NCI-H1436 (cell line): ENCODE measurements at regions not wholly inside any gene's neighbourhood (a gene's known extent, or its start where the extent isn't known, plus 50 kb on each side); places are given as distances from the start of the nearest gene placed in this dataset.
A peak's percentile ranks its signal among the peaks of the same experiment; 100 is the strongest.

Experiments used
- DNase-seq: peaks from one replicate; lab custom pipeline; 2025; lab: John Stamatoyannopoulos, UW

DNA sequence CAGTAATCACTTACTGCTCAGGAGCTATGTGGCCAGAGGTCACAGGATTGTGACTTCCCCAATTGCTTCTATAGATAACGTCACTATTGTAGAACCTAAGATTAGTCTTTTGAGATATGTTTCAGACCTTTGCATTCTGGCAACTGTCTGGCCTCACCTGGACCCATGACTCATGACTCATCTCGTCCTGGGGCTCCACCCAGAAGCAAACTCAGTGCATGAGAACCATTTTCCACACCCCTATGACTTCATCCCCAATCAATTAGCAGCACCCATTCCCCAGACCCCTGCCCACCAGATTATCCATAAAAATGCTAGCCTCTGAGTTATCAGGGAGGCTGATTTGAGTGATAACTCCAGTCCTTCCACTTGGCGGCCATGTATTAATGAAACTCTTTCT, 186.9 kb downstream of the EMP1 start:
- DNase-seq: no peak

DNA sequence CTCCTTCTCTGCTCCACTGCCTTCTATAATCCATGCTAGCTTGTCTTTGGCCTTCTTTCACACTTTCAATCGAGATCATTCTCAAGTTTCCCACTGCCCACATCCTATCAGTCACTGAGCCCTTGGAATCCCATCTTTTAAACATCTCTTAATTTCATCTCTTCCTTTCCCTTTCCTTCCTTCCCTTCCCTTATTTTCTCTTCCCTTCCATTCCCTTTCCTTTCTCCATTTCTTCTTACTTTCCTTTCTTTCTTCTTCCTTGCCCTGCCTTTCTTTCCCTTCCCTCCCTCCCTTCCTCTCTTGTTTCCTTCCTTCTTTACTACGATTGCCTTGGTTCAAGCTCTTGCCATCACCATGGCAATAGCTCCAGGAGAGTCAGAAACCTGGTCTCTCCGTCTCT, 183.8 kb downstream of the EMP1 start:
- DNase-seq: no peak

DNA sequence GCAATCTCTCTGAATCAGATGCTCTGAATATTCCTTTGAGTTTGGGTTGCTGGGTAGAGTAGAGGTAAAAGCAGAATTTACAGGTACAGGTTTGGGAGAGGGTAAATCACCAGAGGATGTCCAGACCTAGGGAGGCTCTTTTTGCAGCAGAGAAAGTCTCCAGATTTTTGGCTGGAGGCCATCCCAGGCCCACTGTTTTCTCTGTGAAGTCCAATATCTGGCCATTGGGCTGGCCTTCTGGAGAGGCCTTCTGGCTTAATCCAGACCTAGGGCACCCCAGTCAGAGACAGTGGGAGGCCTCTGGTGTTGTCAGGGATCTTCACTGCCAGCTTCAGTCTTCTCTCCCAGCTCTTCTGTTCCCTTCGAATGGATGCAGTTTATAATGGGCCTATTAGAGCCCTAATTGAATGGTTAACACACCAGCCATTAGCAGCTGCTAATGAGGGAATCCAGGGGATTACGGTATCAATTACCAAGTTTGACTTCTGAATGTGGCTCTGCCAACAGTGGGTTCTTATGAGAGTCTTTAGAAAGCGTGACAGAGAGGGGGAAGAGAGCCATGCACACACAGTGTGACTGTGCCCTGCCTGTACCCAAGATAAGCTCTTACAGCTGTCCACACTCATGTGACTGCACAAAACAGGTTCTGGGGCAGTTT, 183.1 kb downstream of the EMP1 start:
- no peak for DNase-seq

DNA sequence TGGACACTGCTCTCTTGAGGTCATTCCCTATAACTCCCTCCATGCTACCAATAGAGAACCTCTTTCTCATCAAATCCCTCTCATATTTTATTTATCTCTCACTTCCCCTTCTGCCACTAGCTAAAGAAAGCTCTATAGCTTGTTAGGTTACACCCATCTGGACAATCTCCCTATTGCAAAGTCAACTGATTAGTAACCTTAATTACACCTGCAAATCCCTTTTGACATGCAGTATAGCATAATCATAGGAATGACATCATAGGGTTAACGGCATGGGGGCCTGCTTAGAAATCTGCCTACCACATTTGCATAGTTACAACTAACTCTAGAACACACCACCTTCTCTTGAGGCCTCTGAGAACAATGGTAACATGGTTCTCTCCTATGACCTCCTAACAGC, 181.2 kb downstream of the EMP1 start:
- no peak for DNase-seq

DNA sequence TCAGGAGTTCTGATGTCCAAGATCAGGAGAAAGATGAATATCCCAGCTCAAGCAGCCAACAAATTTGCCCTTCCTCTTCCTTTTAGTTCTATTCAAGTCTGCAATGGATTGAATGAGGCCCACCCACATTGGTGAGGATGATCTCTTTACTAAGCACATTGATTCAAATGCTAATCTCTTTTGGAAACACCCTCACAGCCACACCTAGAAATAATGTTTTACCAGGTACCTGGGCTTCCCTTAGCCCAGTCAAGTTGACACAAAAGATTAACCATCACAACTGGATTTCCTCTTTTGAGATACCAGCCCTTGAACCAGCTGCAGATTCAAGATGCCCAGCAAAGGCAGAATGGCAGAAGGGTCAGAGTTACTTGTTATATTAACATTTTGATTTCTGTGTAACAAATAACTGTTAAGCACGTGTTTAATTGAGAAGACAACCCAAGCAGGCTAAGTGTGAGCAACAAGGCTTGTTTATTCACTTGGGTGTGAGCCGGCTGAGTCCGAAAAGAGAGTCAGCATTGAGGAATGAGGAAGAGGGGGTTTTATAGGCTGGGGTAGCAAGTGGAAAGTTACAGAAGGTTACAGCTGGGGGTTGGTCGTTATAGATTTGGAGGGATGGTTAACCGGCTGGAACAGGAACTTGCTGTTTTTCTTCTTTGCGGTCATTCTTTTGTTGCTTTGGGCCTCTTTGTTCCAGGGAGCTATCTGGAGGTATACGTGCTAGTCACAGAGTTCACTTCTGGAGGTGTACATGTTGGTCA, 180.3 kb downstream of the EMP1 start:
- DNase-seq: no peak

DNA sequence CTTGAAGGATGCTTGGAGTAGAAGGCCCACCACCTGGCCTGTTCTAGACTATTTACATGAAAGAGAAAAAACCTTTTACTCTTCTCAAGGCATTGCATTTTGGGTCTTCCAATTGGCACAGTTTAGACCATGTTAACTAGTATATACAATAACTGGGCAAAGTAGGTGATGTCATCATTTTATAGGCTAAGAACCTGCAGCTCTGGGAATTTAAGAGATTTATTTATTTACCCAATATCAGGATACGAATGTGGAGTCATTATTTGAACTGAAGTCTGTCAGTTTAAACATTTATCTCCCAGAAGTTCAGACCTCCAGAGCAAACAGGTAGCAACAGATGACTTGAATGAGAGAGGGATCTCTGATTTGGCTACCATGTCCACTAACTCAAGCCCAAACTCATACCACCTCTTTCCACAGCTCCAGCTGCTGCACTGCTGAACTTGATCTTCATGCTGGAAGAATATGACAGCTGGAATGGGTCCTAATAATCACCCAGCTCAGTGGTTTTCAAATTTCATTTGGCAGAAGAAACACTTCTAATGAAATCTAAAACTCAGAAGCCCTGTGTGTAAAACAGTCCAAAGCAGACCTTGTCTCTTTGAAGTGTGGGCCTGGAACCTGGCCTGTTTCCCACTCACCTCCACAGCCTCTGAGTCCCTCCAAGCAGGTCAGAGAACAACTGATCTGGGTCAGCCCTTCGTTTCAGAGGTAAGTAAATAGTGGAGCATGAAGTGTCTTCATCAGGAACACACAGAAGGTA, 179.2 kb downstream of the EMP1 start:
- no peak for DNase-seq

DNA sequence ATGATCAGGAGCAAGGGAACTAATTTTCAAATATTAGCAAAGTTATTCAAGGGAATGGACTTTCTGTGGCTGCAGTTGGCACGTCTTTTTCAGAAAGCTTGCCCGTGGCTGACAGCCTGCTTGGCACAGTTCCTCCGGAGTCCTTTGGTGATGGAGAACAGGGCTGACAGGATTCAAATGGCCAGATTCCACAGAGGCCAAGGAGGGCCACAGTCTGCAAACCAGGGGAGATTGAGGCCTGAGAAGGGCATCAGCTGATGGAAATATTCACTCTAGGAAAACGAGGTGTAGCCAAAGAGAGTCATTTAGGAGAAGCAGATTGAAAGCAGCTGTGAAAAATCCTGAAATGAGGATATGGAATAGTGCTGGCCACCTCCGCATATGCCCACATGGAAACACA, 178.3 kb downstream of the EMP1 start:
- no peak for DNase-seq

DNA sequence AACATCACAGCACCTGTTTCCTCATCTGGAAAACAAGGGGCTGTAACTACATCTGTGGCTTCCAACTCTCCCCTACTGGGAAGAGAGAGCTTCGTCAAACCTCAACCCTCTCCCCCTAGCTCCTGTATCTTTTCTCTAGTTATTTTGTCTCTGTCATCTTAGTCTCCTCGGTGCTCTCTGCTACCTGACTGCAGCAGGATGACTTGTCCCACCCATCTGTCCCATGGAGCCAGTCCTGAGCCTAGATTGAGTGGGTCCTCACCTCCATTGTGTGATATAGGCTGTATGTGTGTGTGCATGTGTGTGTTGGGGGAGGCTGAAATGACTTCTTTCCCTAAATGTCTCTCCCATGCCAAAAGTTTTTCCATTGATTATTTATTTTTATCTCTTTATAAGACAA, 177.3 kb downstream of the EMP1 start:
- DNase-seq: no peak

DNA sequence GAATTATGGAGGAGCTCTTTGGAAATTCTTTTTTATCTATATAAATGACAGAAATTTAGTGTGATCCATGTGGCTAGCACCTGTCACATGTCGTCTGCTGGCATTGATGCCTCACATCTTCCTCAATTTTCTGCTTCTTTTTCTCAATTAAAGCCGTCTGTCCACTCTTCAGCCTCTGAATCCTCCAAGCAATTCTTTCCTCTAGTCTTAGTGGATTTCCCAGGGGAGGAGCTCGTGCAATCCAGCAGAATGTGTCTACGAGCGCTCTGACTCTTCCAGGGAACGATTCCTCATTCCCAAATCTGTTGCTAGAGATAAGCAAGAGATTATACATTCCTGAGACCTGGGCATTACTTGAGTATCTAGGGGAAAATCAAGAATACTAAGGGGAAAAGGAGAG, 176.6 kb downstream of the EMP1 start:
- DNase-seq: no peak

DNA sequence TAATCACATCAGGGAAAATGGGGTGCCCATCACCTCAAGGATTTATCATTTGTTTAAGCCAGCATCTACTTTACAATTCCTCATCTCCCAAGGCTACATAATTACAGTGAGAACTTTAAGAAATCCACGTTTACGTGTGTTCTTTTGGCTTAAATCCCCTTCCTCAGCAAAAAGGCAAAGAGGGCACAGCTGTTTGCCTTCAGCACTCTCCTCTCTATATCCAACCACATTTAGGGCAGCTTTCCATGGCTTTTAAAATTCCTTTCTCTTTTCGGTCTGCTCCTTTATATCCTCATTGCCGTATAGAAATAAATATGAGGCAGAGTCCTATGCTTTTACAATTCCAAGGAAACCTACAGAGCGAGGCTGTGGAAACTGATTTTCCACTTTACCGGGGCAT, 175.9 kb downstream of the EMP1 start:
- no peak for DNase-seq

DNA sequence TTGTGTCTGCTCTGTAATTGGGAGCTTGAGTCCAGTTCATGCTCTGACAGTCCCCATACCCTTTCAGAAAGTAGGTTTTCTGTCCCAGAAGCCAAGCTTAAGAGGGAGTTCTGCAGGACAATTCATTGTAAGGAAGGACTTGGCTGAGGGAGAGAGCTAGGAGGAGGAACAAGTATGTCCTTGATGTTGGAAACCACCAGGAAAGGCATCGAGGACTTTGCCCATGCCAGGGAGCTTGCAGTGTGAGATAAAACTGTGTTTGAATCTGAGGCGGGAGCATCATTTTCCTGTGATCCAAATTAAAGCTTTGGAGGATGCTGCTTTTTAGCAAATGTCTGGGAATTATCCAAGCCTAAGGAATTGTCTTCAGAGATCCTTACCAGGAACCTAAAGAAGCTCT, 175.3 kb downstream of the EMP1 start:
- no peak for DNase-seq

DNA sequence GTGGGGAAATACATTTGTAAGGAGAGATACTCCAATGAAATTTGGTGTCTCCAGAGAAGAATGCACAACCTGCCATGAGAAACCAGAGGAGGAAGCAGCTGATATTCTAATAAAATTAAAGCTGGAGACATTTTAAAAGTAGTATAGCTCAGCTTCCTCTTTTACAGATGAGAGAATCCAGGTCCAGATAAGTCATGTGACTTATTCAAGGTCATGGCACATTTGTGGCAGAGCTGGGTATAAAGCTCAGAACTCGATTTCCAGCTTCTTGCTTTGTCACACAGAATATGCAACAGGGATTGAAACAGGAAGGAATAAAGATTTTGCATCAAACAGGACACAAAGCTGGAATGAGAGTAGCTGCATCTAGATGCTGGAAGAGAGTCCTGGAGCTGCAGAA, 174.8 kb downstream of the EMP1 start:
- DNase-seq: no peak

DNA sequence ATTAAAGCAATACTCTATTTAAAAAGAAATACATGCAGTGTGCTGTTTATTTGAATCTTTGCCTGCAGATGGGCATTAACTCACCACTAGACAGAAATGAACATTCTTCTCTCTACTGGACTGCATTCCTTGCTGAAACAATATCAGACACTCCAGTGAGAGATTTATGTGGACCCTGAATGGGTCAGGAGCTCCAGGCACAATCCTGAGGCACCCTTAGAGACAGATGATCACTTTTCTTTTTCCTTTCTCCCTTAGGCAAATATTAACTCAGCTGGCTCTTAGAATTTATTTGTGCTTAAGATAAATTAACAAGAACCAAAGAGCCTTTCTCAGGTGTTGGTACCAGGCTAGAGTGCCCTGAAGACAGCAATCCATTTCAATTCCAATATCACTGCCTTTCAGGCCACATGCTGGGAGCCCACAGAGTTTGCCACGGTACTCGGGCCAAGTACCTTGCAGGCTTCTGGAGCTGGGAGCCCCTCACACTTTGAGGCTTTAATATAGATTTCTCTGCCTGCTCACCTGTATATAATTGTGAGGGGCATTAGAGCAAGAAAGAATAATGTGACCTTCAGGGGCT, 173.0 kb downstream of the EMP1 start:
- DNase-seq: no peak

DNA sequence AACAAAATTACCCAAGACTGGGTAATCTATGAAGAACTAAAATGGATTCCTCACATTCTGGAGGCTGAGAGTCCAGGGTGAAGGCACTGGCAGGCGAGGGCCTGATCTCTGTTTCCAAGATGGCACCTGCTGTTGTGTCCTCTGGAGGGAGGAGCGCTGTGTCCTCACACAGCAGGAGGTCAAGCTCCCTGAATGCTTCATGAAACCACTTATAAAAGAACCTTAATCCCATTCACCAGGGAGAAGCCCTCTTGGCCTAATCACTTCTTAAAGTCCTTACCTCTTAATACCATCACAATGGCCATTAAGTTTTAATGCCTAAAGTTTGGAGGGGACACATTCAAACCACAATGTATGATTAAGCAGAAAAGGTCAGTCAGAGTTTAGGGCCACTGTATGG, 172.4 kb downstream of the EMP1 start:
- no peak for DNase-seq

DNA sequence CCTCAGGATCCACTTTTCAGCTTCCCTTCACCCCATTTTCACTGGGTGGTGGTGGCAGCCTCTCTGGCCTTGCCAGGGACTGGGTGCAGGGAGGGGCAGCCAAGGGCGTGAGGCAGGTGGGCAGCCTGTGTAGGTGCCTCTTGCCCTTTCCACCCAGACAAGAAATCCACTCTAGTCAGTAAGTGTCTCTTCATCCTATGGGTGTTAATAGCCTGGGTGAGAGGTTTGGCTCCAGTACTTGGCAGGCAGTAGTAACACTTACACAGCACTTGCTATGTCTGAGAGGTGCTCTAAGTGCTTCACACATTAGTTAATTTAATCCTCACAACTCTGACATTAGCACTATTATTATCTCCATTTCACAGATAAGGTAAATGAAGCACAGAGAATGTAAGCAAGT, 171.9 kb downstream of the EMP1 start:
- no peak for DNase-seq

DNA sequence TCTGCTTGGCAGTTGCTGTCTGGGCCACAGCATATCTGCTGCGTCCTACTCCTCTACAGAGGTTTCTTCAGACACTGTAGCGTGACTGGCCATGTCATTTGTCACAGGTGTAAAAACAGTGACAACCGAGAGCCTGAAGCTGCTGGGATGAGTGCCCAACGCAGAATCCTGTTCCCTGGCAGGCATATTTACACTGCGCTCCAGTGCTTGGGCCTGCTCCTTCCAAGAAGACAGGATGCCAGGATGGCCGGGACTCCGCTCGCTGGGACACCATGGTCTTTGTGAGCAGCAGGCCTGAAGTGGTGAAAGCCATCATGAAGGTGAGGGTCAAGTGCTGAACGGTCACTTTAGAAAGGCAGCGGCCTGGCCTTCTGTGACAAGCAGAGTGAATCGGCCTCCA, 171.4 kb downstream of the EMP1 start:
- no peak for DNase-seq

DNA sequence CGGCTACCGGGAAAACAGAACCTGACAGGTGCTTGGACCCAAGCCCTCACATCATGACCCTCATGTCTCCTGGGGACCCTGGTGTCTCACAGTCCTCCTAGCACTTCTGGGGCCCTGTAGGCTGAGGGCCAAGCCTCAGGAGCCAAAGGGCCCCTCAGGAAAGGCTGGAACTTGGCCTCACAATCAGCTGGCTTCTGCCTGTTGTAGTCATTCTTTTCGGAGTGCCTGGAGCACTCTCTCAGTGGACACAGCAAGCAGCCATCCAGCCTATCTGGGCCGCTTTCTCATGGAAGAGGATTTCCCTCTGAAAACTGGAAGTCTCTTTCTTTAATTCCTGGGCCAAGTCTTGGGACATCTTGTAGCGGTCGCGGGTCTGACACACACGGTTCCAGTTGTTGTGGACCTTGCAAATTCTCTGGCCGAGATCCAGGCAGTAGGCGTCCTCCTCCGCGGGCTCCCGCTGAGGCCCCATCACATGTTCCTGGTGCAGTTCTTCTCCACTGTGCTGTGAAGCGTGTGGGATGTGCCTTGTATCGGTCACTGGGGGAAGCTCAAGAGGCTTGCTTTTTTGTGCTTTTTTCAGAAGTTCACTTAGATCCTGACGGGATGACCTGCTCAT, 169.3 kb downstream of the EMP1 start:
- DNase-seq: no peak

DNA sequence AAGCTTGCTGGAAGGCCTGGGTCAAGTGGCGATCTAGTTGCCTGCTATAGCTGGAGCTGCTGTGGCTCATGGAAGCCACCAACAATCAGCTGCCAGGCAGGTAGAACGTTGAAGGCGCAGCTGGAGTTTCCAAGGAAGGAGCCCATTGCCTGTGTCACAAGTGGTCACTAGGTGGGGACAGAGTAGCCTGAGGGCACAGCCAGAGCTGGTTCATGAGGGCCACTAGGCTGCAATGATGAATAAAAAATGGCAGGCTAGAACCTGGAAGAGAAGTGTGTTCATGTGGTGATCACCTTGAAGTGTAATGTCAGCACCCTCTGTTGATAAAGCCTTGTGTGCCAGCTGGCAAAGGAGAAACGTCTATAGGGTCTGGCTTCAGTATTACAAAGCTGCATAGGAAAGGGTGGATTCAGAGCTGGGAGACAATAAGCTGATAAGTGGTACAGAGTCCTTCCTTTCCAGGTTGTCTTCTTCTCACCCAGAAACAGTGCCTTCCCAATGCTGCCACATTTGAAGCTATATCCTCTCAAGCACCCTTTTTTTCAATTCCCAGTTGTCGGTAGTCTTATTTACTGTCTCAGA, 165.8 kb downstream of the EMP1 start:
- peak; percentile 47 for DNase-seq

DNA sequence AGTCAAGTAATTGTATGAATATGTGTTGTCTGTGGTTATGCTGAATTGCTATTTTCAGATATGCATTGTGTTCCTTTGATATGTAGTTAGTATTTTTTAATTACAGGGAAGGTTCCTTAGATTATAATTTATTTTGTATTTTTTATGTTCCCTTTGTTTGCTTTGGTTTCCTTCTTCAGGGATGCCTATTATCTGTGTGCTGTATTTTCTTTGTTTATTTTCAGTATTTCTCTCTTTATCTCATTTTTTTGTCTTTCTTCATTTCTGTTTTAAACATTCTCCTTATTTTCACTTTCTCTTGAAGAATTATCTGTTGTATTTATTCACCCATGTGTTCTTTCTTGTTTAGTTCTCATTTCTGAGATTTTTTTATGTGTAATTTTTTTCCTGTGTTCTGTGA, 163.1 kb downstream of the EMP1 start:
- DNase-seq: no peak

DNA sequence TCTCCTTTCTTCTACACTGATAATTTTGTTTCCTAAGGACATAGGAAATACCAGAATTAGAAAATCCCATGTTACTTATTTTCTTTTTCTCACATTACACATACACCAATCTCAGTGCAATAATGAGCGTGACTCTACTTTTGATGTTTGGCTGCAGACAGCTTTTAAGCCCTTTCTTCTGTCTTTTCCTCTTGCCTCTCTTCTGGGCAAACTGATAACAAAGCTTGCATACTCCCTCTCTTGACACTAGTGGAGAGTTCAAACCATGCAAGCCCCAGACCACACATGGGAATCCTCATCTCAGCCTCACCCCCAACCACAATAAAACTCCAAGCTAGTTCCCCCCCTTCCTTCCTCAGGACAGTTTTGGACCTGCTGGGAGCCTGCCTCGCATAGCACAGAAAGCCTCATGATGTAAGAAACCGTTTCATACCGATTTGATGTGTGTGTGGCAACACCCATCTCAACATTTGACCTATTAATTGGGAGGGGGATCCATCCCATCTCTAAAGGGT, 161.9 kb downstream of the EMP1 start:
- DNase-seq: no peak

DNA sequence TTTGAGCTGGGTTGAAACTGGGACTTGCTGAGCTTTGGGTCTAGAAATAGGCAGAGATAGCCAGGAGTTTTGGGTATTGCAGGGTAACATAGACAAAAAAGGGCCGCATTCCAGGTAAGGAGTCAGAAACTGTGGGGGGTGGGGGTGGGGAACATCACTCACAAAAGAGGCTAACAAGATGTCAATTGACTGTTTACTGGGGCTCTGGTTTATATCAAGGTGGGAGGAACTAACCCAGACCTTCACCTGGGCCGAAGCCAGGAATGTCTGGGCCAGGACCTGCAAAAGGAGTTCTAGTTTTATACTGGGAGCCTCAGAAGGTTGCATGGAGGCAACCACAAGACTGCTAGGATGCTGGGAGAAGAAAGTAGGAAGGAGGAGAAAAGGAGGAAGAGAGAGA, 154.4 kb downstream of the EMP1 start:
- no peak for DNase-seq

DNA sequence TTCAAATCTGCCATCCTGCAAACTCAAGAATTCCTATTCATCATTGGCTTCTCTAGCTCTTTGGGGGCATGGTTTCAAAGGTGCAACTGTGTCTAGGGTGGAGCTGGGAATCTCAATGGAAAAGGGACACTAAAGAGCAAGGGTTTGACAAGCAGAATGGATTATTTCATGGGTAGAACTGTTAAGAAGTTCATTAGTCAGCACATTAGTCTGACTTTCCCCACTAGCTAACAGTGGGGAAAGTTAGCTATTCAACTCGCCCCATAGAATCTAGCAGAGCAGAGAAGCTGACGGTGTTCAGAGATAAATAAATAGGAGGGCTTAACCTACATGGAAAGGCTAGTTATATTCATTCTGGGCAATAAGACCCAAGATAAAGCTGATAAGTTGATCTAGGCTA, 153.9 kb downstream of the EMP1 start:
- no peak for DNase-seq
